Endodermal cell (in vitro differentiated cells): ENCODE measurements at regions not wholly inside any gene's neighbourhood (a gene's known extent, or its start where the extent isn't known, plus 50 kb on each side); places are given as distances from the start of the nearest gene placed in this dataset.

ENCODE experiments used
- DNase-seq: peaks from one replicate; pipeline ENCODE4 v3.0.0-alpha.2; 2017
- H3K27ac ChIP-seq: 2 replicates; pipeline ENCODE4 v1.5.1; 2013; ENCODE audit warnings: mild to moderate bottlenecking, low read depth, low read length, moderate library complexity
- H3K27me3 ChIP-seq: 2 replicates; pipeline ENCODE4 v1.6.1; 2013; ENCODE audit warnings: mild to moderate bottlenecking, low read length, moderate library complexity; ENCODE audit not compliant: insufficient read depth, control insufficient read depth, poor library complexity, severe bottlenecking
- H3K36me3 ChIP-seq: 2 replicates; pipeline ENCODE4 v1.7.0; 2013; ENCODE audit warnings: mild to moderate bottlenecking, low read length, moderate library complexity; ENCODE audit not compliant: control insufficient read depth, insufficient read depth
- H3K4me1 ChIP-seq: one replicate; pipeline ENCODE4 v1.7.0; 2013; ENCODE audit warnings: low read length; ENCODE audit not compliant: control insufficient read depth, insufficient read depth
- H3K4me3 ChIP-seq: 2 replicates; pipeline ENCODE4 v1.5.1; 2013; ENCODE audit warnings: mild to moderate bottlenecking, low read length, moderate library complexity
- H3K9ac ChIP-seq: 2 replicates; pipeline ENCODE4 v1.6.1; 2013; ENCODE audit warnings: mild to moderate bottlenecking, low read length, moderate library complexity; ENCODE audit not compliant: poor library complexity, severe bottlenecking; ENCODE audit errors: extremely low read depth
- H3K9me3 ChIP-seq: 2 replicates; pipeline ENCODE4 v1.6.1; 2013; ENCODE audit warnings: mild to moderate bottlenecking, low read length, moderate library complexity; ENCODE audit not compliant: control insufficient read depth
- H3K27ac Mint-ChIP-seq: 2 replicates; pipeline ENCODE4 v1.8.0; 2020; ENCODE audit warnings: mixed read lengths
- H3K27me3 Mint-ChIP-seq: 2 replicates; pipeline ENCODE4 v1.8.0; 2021; ENCODE audit warnings: mild to moderate bottlenecking, mixed read lengths; ENCODE audit not compliant: insufficient read depth
- H3K36me3 Mint-ChIP-seq: 2 replicates; pipeline ENCODE4 v1.8.0; 2020; ENCODE audit warnings: low read depth, mixed read lengths
- H3K4me1 Mint-ChIP-seq: 2 replicates; pipeline ENCODE4 v1.8.0; 2020; ENCODE audit warnings: mixed read lengths
- H3K4me3 Mint-ChIP-seq: 2 replicates; pipeline ENCODE4 v1.8.0; 2020; ENCODE audit warnings: mild to moderate bottlenecking, moderate library complexity, mixed read lengths
- H3K9me3 Mint-ChIP-seq: 2 replicates; pipeline ENCODE4 v1.8.0; 2020; ENCODE audit warnings: mild to moderate bottlenecking, mixed read lengths
- WGBS, 2 experiments: methylation state at CpG; one replicate each; pipeline versions ENCODE4 v1.1.5 to v1.1.7; 2013; ENCODE audit warnings: missing lambda C conversion rate in 2 of 2, mixed read lengths in 1 of 2; ENCODE audit not compliant: insufficient coverage in 1 of 2, insufficient read length in 1 of 2; 5-methylcytosine and 5-hydroxymethylcytosine counted together
- TF ChIP-seq, protein P1 (sequence below): fragments of 200-600 bp; sonication (generic); conservative IDR thresholded peaks from 2 replicates; pipeline ENCODE4 v1.5.0; 2021; ENCODE audit warnings: antibody characterized with exemption, mild to moderate bottlenecking

DNA sequence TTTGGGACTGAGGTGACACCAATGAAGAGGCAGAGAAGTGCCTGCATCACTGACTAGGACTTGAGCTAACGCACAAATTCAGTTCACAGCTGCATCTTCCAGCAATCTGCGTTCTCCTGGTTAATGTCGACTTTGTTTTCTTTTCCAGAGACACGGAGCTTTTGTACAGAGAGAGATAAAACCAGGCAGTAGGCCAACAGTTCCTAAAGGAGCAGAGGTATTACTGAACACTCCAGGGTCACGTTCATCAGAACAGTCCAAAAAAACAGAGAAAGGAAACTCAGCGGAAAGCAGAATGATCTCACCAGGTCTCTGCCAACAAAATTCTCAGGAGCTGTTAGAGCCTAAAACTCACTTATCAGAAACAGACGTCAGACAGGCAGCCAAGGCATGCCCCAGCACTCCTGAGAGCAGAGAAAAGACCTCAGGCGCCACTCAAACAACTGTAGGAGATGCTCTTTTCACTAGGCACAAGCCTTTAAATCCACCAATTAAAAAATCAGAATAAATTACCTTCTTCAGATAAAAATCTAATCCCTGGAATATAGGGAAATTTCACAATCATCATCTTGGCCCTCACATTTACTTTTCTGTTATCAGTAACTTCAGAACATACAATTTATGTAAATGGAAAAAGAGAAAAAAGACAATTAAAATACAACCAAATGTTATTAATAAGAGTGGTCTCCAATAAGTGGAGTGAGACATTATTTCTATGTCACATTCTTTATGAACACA, 95.9 kb upstream of the SPTBN1 start:
- Histone ChIP-seq H3K4me3 (no peak overlapping the region), H3K27me3 (no peaks in the 10 kb centered on the region), H3K9ac (no peak overlapping the region), H3K9me3 (peaks cover 5% of the 10 kb centered on the region), H3K4me1 (no peaks in the 10 kb centered on the region), H3K36me3 (no peaks in the 10 kb centered on the region), H3K27ac (no peak overlapping the region)
- TF ChIP-seq, protein P1, sequence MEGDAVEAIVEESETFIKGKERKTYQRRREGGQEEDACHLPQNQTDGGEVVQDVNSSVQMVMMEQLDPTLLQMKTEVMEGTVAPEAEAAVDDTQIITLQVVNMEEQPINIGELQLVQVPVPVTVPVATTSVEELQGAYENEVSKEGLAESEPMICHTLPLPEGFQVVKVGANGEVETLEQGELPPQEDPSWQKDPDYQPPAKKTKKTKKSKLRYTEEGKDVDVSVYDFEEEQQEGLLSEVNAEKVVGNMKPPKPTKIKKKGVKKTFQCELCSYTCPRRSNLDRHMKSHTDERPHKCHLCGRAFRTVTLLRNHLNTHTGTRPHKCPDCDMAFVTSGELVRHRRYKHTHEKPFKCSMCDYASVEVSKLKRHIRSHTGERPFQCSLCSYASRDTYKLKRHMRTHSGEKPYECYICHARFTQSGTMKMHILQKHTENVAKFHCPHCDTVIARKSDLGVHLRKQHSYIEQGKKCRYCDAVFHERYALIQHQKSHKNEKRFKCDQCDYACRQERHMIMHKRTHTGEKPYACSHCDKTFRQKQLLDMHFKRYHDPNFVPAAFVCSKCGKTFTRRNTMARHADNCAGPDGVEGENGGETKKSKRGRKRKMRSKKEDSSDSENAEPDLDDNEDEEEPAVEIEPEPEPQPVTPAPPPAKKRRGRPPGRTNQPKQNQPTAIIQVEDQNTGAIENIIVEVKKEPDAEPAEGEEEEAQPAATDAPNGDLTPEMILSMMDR, result no peak
- no peaks in the 10 kb centered on the region for H3K36me3 Mint-ChIP-seq
- peaks cover 6% of the 10 kb centered on the region for H3K9me3 Mint-ChIP-seq
- no peaks in the 10 kb centered on the region for H3K27me3 Mint-ChIP-seq
- H3K4me3 Mint-ChIP-seq, result no peak overlapping the region
- no peak for DNase-seq
- H3K4me1 Mint-ChIP-seq, result no peaks in the 10 kb centered on the region
- 71 to 86% methylated on average over 8 of the region's 8 CpGs for WGBS, 2 experiments
- no peak overlapping the region for H3K27ac Mint-ChIP-seq

DNA sequence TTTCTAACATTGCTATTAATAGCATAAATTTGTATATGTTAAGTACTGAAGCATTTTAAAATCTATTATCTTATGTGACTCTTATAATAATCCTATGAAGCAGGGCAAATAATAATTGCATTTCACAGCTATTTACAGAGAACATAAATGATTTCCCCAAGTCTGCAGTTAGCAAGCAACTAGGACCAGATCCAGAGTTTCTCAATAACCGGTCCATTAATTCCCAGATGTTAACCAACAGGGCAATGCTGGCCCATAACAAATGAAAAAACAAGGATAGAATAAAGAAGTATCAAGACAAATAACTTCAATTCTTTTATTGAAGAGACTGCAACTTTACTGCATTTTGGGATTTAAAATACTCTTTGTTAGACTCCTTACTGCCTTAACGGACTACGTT, 91.7 kb upstream of the SPTBN1 start:
- Histone ChIP-seq H3K9me3 (peaks cover 45% of the 10 kb centered on the region), H3K27me3 (no peaks in the 10 kb centered on the region), H3K27ac (no peak overlapping the region), H3K4me1 (no peaks in the 10 kb centered on the region), H3K36me3 (no peaks in the 10 kb centered on the region), H3K4me3 (no peak overlapping the region), H3K9ac (no peak overlapping the region)
- Mint-ChIP-seq H3K4me3 (no peak overlapping the region), H3K27ac (no peak overlapping the region), H3K9me3 (peaks cover 31% of the 10 kb centered on the region), H3K36me3 (peaks cover 8% of the 10 kb centered on the region), H3K27me3 (no peaks in the 10 kb centered on the region), H3K4me1 (no peaks in the 10 kb centered on the region)
- TF ChIP-seq, protein P1, result no peak
- 83 to 100% methylated on average over 1 of the region's 3 CpGs for WGBS, 2 experiments
- no peak for DNase-seq

DNA sequence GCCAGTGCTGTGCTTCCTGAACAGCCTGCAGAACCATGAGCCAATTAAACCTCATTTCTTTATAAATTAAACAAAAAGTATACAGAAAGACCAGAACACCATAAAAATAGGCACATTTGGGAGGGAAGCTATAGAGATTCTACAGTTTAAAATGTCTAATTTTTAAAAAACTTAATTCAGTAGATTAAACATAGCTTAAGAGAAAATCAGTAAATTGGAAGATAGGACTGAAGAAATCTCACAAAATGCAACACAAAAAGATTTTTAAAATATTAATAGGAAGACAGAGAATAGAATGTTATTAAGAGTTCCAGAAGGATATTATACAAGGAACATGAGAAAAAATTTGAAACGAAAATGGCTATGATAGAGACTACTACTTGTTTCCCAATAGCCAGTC, 90.5 kb upstream of the SPTBN1 start:
- TF ChIP-seq, protein P1, result no peak
- Histone ChIP-seq H3K36me3 (no peaks in the 10 kb centered on the region), H3K4me1 (no peaks in the 10 kb centered on the region), H3K27ac (no peak overlapping the region), H3K4me3 (no peak overlapping the region), H3K9me3 (peaks cover 49% of the 10 kb centered on the region), H3K27me3 (no peaks in the 10 kb centered on the region), H3K9ac (no peak overlapping the region)
- Mint-ChIP-seq H3K4me3 (no peak overlapping the region), H3K4me1 (no peaks in the 10 kb centered on the region), H3K36me3 (peaks cover 8% of the 10 kb centered on the region), H3K27me3 (no peaks in the 10 kb centered on the region), H3K27ac (no peak overlapping the region), H3K9me3 (peaks cover 36% of the 10 kb centered on the region)
- 87% methylated on average over 1 of the region's 1 CpG; no CpG with 5 or more reads in 1 of the 2 experiments for WGBS, 2 experiments
- DNase-seq, result no peak
